ENCODE measurements at regions not wholly inside any gene's neighbourhood (a gene's known extent, or its start where the extent isn't known, plus 50 kb on each side); places are given as distances from the start of the nearest gene placed in this dataset.

GRCh38 chr16:60741810-60742209 lies 1294.4 kb downstream of the CDH8 start:
- Histone ChIP-seq H3K4me1 (ENCODE audit: control insufficient read depth, insufficient read depth, low read length) (no peaks in the 10 kb centered on the region), H3K36me3 (ENCODE audit: control insufficient read depth in 2 of 2, insufficient read depth in 2 of 2, low read length in 1 of 2) (no peaks in the 10 kb centered on the region), H3K9me3 (replicated peaks; ENCODE audit: control insufficient read depth, insufficient read depth, low read length) (no peaks in the 10 kb centered on the region), H3K79me2 (ENCODE audit: control insufficient read depth, insufficient read depth, low read length) (no peaks in the 10 kb centered on the region), H3K27ac (ENCODE audit: control insufficient read depth, insufficient read depth) (no peak overlapping the region), H2AFZ (ENCODE audit: control insufficient read depth, low read depth, low read length) (no peak overlapping the region), H3K9ac (ENCODE audit: control insufficient read depth, insufficient read depth, low read length) (no peak overlapping the region), H4K20me1 (ENCODE audit: control insufficient read depth, insufficient read depth) (no peaks in the 10 kb centered on the region), H3K4me3 (no peak overlapping the region), H3K4me2 (ENCODE audit: control insufficient read depth, insufficient read depth) (no peak overlapping the region), H3K27me3 (replicated peaks in 1 of 2; ENCODE audit: control insufficient read depth in 2 of 2, insufficient read depth in 2 of 2, low read length in 1 of 2) (no peaks in the 10 kb centered on the region)
- SMC1A ChIA-PET (ENCODE audit: uncharacterized antibody, unreplicated experiment): no interaction called here
- ATAC-seq: no peak
- TF ChIP-seq GATAD2B (conservative IDR thresholded peaks at IDR 0.05; ENCODE audit: low read depth) (no peak), BCLAF1 (IDR thresholded peaks at IDR 0.05) (no peak), IKZF1 (conservative IDR thresholded peaks at IDR 0.05) (no peak), HCFC1 (IDR thresholded peaks at IDR 0.05; ENCODE audit: low read length) (no peak), SUZ12 (IDR thresholded peaks at IDR 0.05; ENCODE audit: unreplicated experiment) (no peak), IRF3 (IDR thresholded peaks at IDR 0.05) (no peak)
- CTCF ChIA-PET: no interaction called here
- WGBS (ENCODE audit: insufficient coverage, insufficient replicate concordance, low lambda C conversion rate, missing lambda C conversion rate): 82% methylated on average over 1 of the region's 1 CpG
- intact Hi-C loops (cut with micrococcal nuclease; ENCODE audit: unreplicated experiment) (no loop called here), in situ Hi-C loops (cut with MboI) (no loop called here)
- no peak for DNase-seq (ENCODE audit: low read depth, low spot score)
- POLR2A ChIA-PET: no interaction called here
- BruUV-seq (replicated peaks): no TSS peak
- no peak for FAIRE-seq
- RAD21 ChIA-PET (ENCODE audit: unreplicated experiment): no interaction called here
